ENCODE measurements at regions not wholly inside any gene's neighbourhood (a gene's known extent, or its start where the extent isn't known, plus 50 kb on each side); places are given as distances from the start of the nearest gene placed in this dataset.

- TF ChIP-seq POLR2AphosphoS5 (IDR thresholded peaks at IDR 0.05) (no peak), CTCF (IDR thresholded peaks at IDR 0.05) (no peak), EP300 (IDR thresholded peaks at IDR 0.05) (no peak), POLR2A (IDR thresholded peaks at IDR 0.05) (no peak)
Observed at GRCh38 chr10:129390147-129390546, 76.9 kb upstream of the MGMT start.

Data from sigmoid colon (tissue), 4 donors.